Activated naive CD8-positive, alpha-beta T cell (primary cell): ENCODE measurements at regions not wholly inside any gene's neighbourhood (a gene's known extent, or its start where the extent isn't known, plus 50 kb on each side); places are given as distances from the start of the nearest gene placed in this dataset.

Experiments
- H3K27ac Mint-ChIP-seq: one replicate; pipeline ENCODE4 v1.8.0; 2021; ENCODE audit warnings: mixed read lengths
- H3K27me3 Mint-ChIP-seq: one replicate; pipeline ENCODE4 v1.8.0; 2021; ENCODE audit warnings: mixed read lengths
- H3K36me3 Mint-ChIP-seq: one replicate; pipeline ENCODE4 v1.8.0; 2021; ENCODE audit warnings: mixed read lengths
- H3K4me1 Mint-ChIP-seq: one replicate; pipeline ENCODE4 v1.8.0; 2021; ENCODE audit warnings: low read depth, mixed read lengths
- H3K4me3 Mint-ChIP-seq: one replicate; pipeline ENCODE4 v1.8.0; 2021; ENCODE audit warnings: mild to moderate bottlenecking, mixed read lengths
- H3K9me3 Mint-ChIP-seq: one replicate; pipeline ENCODE4 v1.8.0; 2021; ENCODE audit warnings: low read depth, mixed read lengths

DNA sequence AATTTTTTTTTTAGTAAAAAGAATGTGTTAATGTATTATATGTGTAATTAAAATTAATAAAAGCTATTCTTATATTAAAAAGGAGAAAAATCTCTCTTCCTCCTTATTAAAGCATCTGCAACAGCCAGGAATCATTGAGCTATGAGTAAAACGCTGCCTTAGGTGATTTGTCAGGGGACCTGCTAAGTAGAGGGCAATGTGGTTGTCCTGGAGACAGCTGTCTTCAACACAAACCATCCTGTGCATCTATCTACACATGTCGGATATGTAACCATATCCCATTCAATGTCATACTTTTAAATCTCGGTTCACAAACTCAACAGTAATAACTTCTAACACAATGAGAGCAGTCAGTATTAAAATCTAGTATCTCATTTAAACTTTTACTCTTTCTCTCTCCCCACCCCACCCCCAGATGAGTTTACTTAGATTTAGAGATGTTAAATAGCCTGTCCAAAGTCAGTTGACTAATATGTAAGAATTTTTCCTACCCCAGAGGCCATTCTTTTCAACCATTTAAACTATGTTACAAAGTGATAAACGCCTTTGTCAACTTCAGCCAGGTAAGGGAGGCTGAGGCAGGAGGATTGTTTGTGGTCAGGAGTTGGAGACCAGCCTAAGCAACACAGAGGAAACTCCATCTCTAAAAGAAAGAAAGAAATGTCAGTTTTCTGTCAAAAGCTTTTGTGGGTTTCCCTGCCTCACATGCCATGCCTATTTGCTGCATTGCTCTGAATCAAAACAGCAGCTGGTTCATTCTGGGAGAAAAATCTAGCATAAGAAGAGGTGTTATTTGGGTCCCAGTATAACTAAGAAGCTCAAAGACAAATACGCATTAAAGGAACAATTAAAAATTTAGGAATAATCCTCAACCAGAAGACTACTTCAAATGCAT is 413.7 kb upstream of the CCDC196 start:
- H3K9me3 Mint-ChIP-seq: no peaks in the 10 kb centered on the region
- peaks cover 1% of the 10 kb centered on the region for H3K4me1 Mint-ChIP-seq
- H3K36me3 Mint-ChIP-seq: peaks cover 2% of the 10 kb centered on the region
- no peak overlapping the region for H3K27ac Mint-ChIP-seq
- no peaks in the 10 kb centered on the region for H3K27me3 Mint-ChIP-seq
- no peak overlapping the region for H3K4me3 Mint-ChIP-seq

DNA sequence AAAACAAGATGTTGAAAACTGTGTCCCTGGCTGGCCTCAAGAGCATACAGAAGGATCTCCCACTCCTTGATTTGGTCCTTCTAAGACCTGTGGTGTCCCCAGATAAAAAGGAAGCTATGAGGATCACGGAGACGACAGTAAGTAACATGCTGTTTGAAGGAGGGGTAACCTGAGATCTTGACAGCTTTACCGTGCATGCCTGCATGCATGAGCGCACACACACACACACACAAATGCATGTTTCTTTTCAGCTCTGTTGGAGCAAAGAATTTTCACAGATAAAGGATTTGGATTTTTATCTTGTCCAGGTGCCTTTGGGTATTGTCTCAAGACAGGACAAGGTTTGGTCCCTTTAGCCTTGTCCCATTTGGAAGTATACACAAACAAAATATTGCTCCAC is 411.6 kb upstream of the CCDC196 start:
- Mint-ChIP-seq H3K9me3 (no peaks in the 10 kb centered on the region), H3K36me3 (peaks cover 1% of the 10 kb centered on the region), H3K4me1 (peaks cover 1% of the 10 kb centered on the region), H3K4me3 (no peak overlapping the region), H3K27me3 (no peaks in the 10 kb centered on the region), H3K27ac (no peak overlapping the region)

DNA sequence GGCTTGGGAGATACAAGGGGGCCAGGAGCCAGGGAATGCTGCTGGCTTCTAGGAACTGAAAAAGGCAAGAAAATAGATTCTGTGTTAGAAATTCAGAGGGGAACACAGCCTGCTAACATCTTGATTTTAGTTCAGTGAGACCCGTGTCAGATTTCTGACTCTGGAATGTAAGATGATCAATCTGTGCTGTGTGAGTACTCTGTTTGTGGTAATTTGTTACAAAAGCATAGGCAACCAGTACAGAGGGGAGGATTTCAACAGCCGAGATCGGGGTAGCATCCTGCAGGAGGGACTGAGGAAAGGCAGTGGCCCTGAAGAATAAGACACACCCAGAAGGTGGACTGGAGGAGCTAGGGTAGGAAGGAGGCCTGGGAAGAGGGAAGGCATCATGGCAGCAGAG is 410.0 kb upstream of the CCDC196 start:
- H3K36me3 Mint-ChIP-seq: no peaks in the 10 kb centered on the region
- no peaks in the 10 kb centered on the region for H3K9me3 Mint-ChIP-seq
- no peaks in the 10 kb centered on the region for H3K27me3 Mint-ChIP-seq
- H3K4me1 Mint-ChIP-seq: no peaks in the 10 kb centered on the region
- no peak overlapping the region for H3K27ac Mint-ChIP-seq
- H3K4me3 Mint-ChIP-seq: no peak overlapping the region

DNA sequence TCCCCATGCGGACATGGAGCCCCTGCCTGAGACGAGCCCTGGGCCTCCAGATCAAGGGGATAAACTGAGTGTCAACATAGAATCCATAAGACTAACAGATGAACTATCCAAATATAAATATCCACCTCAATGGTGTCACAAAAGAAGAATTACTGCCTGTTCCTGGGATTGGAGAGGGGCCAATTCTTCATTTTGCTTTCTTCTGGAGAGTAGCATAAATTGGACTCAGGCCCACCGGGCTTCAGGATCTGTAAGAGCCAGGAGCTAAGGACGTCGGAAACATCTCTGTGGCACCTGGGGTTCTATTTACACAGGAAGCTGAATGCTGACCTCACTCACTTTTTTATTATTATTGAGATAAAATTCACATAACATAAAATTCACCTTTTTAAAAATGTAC is 408.2 kb upstream of the CCDC196 start:
- H3K36me3 Mint-ChIP-seq: no peaks in the 10 kb centered on the region
- no peak overlapping the region for H3K4me3 Mint-ChIP-seq
- no peak overlapping the region for H3K27ac Mint-ChIP-seq
- peaks cover 2% of the 10 kb centered on the region for H3K27me3 Mint-ChIP-seq
- no peaks in the 10 kb centered on the region for H3K4me1 Mint-ChIP-seq
- no peaks in the 10 kb centered on the region for H3K9me3 Mint-ChIP-seq

DNA sequence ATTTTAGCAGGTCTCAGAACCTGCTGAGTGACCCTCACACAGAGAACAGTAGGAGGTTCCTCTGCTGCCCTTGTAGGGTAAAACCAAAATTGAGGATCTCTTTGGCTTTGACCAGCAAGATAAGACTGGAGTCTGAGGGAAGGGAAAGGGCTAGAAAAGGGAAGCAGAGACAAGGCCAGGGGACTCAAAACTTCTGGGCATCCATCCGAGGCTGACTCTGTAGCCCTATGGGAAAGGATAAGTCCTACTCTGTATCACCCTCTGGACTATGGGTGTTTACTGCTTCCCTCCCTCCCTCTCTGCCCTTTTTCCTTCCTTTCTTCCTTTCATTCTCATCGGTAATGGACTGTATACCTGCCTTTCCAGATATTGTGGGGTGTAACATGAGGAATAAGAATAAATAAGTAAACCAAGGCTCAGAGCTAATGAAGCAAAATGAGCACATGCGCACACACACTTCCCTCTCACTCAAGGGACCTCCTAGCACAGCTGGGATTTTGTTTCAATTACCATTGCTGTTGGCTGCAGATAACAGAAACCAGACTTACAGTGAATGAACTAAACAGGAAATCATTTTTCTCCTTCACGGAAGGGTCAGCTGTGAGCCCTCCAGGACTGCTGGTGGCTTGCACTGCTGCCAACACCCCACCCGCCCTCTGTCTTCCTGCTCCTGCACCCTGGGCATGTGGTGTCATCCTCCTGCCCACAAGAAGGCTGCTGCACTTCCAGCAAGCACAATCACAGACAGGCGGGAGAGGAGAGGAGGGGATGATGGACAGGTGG is 404.4 kb upstream of the CCDC196 start:
- no peaks in the 10 kb centered on the region for H3K4me1 Mint-ChIP-seq
- no peak overlapping the region for H3K27ac Mint-ChIP-seq
- peaks cover 8% of the 10 kb centered on the region for H3K27me3 Mint-ChIP-seq
- H3K4me3 Mint-ChIP-seq: no peak overlapping the region
- H3K36me3 Mint-ChIP-seq: peaks cover 2% of the 10 kb centered on the region
- H3K9me3 Mint-ChIP-seq: no peaks in the 10 kb centered on the region

DNA sequence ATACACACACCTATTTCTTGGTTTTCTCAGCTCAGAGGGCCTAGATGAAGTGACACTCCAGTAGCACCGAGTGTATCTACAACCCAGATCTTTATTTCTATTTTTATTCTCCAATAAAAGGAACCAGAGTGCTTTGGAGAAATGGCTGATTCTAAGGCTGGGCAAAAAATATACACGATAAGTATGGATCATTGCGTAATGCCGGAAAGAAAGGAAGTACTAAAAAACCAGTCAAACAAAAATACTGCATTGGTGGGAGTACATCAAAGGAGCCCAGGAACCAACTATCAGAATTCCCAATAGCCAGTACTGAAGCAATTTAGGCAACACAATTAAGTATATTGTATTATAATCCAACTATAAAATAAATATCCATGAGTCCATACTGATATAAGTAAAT is 400.9 kb upstream of the CCDC196 start:
- no peak overlapping the region for H3K27ac Mint-ChIP-seq
- H3K36me3 Mint-ChIP-seq: peaks cover 2% of the 10 kb centered on the region
- no peaks in the 10 kb centered on the region for H3K4me1 Mint-ChIP-seq
- no peaks in the 10 kb centered on the region for H3K9me3 Mint-ChIP-seq
- peaks cover 8% of the 10 kb centered on the region for H3K27me3 Mint-ChIP-seq
- no peak overlapping the region for H3K4me3 Mint-ChIP-seq

DNA sequence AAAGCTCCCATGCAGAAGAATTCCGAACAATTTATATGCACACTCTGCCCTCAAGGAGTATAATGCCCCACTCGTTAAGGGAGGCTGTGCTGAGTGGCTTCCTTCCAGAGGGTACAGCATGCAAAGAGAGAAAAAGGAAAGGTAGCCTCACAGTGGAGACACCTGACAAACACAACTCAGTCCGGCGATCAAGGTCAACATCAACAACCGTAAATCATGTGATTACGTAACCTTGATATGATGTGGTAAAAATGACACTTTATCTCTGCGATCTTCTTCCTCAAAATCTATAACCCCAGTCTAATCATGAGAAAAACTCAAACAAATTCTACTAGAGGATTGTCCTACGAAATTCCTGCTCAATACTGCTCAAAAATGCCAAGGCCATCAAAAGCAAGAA is 400.5 kb upstream of the CCDC196 start:
- Mint-ChIP-seq H3K36me3 (peaks cover 2% of the 10 kb centered on the region), H3K4me3 (no peak overlapping the region), H3K27ac (no peak overlapping the region), H3K4me1 (no peaks in the 10 kb centered on the region), H3K27me3 (peaks cover 8% of the 10 kb centered on the region), H3K9me3 (no peaks in the 10 kb centered on the region)

DNA sequence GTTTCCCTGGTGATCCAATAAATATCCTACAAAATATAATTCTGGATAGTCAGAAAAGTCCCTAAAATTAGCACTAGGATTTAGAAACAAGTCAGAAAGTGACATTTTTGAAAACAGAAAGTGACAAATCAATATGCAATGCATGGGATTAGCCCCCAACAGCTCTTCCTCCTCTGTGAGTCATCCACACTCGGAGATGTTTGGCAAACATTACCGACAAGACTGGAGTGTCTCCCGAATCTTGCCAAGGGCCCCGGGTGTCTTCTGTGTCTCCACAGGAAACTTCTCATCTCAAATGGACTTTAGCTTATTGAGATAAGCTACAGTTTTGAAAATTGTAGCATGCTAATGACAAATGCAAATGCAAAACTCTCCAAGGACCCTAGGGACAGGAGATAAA is 398.9 kb upstream of the CCDC196 start:
- Mint-ChIP-seq H3K36me3 (peaks cover 2% of the 10 kb centered on the region), H3K27ac (no peak overlapping the region), H3K4me3 (no peak overlapping the region), H3K9me3 (no peaks in the 10 kb centered on the region), H3K27me3 (peaks cover 5% of the 10 kb centered on the region), H3K4me1 (no peaks in the 10 kb centered on the region)

DNA sequence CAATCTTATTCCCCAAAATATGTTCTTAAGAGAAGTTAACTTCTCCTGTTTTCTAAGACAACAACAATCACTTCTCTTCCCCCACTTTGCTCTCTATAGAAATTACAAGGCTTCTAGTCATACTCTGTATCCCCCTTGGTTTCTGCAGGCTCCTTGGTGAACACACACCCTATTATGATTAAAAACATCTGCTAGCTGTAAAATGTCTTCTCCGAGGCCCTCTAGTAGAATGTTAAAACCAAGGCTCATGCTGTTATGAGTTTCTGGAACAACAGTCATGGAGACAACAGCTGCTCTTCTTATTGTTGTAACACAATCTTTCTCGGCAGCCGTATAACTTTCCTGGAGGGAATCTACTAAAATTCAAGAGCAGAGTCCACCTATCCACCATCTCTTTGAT is 397.5 kb upstream of the CCDC196 start:
- Mint-ChIP-seq H3K9me3 (no peaks in the 10 kb centered on the region), H3K27me3 (peaks cover 4% of the 10 kb centered on the region), H3K27ac (no peak overlapping the region), H3K4me3 (no peak overlapping the region), H3K36me3 (peaks cover 2% of the 10 kb centered on the region), H3K4me1 (no peaks in the 10 kb centered on the region)

DNA sequence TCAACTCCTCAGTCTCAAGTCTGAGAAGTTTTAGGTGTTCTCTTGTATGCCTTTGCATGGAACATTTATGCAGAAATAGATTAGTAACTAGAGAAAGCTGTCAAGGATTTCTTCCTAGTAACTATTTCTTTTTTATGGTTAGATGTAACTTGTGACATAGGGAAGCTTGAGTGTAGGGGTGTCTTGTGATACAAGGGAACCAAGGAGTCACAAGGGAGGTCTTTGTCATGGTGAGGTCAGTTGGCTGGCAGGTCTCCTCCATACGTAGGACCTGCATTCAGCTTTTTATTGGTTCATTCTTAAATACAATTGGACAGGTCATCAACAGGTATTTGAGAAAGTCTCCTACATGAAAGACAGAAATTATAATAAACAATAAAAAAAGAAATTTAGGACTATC is 394.0 kb upstream of the CCDC196 start:
- no peaks in the 10 kb centered on the region for H3K4me1 Mint-ChIP-seq
- no peak overlapping the region for H3K27ac Mint-ChIP-seq
- no peaks in the 10 kb centered on the region for H3K9me3 Mint-ChIP-seq

DNA sequence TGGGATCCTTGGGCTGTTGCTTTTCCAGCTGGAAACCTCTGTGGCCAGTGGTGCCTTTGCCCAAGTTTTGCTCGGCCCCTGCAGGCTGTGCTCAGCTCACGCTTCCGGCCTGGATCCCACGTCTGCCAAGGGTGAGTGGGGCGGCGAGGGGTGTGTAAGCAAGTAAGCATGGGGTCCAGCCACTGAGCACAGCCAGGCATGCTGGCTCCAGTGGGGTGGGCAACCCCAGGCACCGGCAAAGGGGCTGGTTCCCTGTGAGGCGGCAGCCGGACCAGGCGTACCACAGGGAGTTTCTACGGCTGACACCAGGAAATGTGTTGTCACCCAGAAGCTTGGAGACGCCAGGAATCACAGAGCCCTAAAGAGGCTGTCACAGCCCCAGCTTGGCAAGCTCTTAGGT is 393.4 kb upstream of the CCDC196 start:
- Mint-ChIP-seq H3K4me1 (no peaks in the 10 kb centered on the region), H3K4me3 (no peak overlapping the region), H3K27ac (no peak overlapping the region), H3K27me3 (no peaks in the 10 kb centered on the region), H3K36me3 (no peaks in the 10 kb centered on the region), H3K9me3 (no peaks in the 10 kb centered on the region)

More for the DNA sequence above, 394.0 kb upstream of the CCDC196 start:
- no peaks in the 10 kb centered on the region for H3K27me3 Mint-ChIP-seq
- no peak overlapping the region for H3K4me3 Mint-ChIP-seq
- no peaks in the 10 kb centered on the region for H3K36me3 Mint-ChIP-seq

DNA sequence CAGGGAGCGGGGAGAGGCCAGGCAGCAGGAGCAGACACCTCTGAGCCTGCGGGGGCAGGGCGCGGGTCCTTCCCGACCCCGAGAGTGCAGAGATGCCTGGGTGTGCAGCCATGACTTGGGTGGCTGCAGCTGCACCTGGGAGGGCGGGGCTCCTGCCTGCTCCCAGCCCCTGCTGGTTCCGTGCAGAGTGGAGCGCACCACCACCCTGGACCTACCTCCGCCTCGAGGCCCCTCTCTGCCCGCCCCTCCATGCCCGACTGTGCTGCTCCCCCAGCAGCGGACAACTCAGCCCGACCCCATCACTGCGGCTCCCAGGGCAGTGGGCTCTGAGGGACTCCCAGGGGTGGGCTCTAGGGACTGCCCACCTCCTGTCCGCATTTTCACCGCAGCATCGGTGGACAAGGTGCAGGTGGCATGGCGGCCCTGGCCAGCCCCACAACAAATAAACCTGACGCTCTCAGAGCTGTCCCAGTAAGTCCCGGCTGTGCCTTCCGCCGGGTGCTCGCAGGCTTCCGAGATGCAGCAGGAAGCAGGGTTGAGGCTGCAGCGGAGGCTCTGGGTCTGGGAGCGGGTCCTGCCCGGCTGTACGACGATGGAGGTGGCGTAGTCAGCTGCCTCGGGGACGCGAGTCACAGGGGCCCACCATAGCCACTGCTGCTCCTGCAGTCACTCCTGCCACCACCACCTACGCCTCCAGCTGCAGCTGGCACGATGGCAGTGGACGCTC is 392.0 kb upstream of the CCDC196 start:
- Mint-ChIP-seq H3K4me3 (no peak overlapping the region), H3K36me3 (no peaks in the 10 kb centered on the region), H3K27ac (no peak overlapping the region), H3K4me1 (no peaks in the 10 kb centered on the region), H3K27me3 (no peaks in the 10 kb centered on the region), H3K9me3 (no peaks in the 10 kb centered on the region)

DNA sequence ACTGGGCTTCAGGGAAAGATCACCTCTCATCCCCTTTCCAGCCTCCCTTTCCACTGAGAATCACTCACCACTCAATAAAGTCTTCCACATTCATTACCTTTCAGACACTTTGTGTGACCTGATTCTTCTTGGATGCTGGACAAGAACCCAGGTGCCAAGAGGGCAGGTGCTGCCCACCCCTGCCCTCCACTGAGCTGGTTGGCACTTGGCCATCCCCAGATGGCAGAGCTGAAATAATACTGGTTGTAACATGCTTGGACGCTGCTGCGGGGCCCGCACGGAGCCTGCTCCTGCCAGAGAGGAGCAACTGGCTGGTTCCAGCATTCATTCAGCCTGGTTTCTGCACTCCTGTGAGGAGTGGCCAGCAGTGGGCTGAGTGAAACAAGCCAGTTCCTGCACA is 386.7 kb upstream of the CCDC196 start:
- peaks cover 2% of the 10 kb centered on the region for H3K36me3 Mint-ChIP-seq
- H3K27ac Mint-ChIP-seq: no peak overlapping the region
- no peaks in the 10 kb centered on the region for H3K9me3 Mint-ChIP-seq
- H3K4me1 Mint-ChIP-seq: no peaks in the 10 kb centered on the region
- H3K4me3 Mint-ChIP-seq: no peak overlapping the region
- H3K27me3 Mint-ChIP-seq: peaks cover 3% of the 10 kb centered on the region

DNA sequence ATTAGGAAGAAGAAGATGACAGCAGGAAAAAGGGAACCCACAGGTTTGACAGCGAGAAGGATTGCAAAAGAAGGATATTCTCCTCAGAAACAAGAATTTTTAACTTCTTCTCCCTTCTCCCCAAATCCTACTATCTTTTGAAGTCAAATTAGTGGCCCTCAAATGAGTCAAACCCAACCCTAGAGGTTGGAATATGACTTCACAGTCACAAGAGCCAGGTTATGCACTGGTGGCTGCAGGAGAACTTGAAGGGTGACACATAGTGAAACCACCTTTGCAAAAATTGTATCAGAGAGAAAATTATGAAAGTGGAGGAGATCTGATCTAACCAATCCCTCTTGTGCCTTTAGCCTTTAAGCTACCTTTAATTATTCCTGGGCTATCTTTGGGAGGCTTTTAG is 386.2 kb upstream of the CCDC196 start:
- Mint-ChIP-seq H3K4me3 (no peak overlapping the region), H3K36me3 (peaks cover 2% of the 10 kb centered on the region), H3K9me3 (no peaks in the 10 kb centered on the region), H3K27me3 (peaks cover 3% of the 10 kb centered on the region), H3K4me1 (no peaks in the 10 kb centered on the region), H3K27ac (no peak overlapping the region)

DNA sequence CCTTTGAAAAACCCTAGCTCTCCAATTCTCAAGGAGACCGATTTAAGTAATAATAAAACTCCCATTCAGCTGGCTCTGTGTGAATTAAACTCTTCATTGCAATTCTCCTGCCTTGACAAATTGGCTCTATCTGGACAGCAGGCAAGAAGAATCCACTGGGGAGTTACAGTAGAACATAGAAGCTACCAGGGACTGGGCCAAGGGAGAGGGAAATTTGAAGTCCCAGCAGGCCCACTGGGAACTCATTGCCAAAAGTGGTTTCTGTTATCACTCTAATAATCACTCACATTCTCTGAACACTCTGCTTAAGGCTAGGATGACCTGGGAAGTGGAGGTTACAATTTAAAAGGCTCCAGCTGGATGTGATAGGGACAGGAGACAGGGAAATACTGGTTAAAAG is 384.5 kb upstream of the CCDC196 start:
- Mint-ChIP-seq H3K4me1 (no peaks in the 10 kb centered on the region), H3K36me3 (peaks cover 5% of the 10 kb centered on the region), H3K27ac (no peak overlapping the region), H3K27me3 (peaks cover 3% of the 10 kb centered on the region), H3K9me3 (no peaks in the 10 kb centered on the region), H3K4me3 (no peak overlapping the region)
